ENCODE measurements at regions not wholly inside any gene's neighbourhood (a gene's known extent, or its start where the extent isn't known, plus 50 kb on each side); places are given as distances from the start of the nearest gene placed in this dataset.
"Not testable (repeated sequence)": the region's sequence is repeated elsewhere in the genome, so short reads cannot be mapped to it uniquely, and the experiment has no call there.

- not testable (repeated sequence) for DNase-seq (ENCODE audit: low read depth); H3K4me3 ChIP-seq (ENCODE audit: low read length)
These were observed 653.6 kb downstream of the TTLL7 start for GRCh38 chr1:83345375-83345774.

- DNase-seq (ENCODE audit: low read depth); H3K4me3 ChIP-seq (ENCODE audit: low read length): not testable (repeated sequence)
These were observed 655.2 kb downstream of the TTLL7 start for GRCh38 chr1:83343767-83344166.

- H3K4me3 ChIP-seq (ENCODE audit: low read length); DNase-seq (ENCODE audit: low read depth): not testable (repeated sequence)
These were observed 655.9 kb downstream of the TTLL7 start for GRCh38 chr1:83342995-83343394.

GRCh38 chr1:83332308-83332707, 666.6 kb downstream of the TTLL7 start:
- not testable (repeated sequence) for DNase-seq (ENCODE audit: low read depth); H3K4me3 ChIP-seq (ENCODE audit: low read length)

GRCh38 chr1:83318366-83318765, 680.6 kb downstream of the TTLL7 start:
- TF ChIP-seq CTCF (conservative IDR thresholded peaks at IDR 0.05; ENCODE audit: low read length): no peak
- no peak for DNase-seq (ENCODE audit: low read depth)
- H3K4me3 ChIP-seq (ENCODE audit: low read length): no peak overlapping the region

GRCh38 chr1:83315446-83315845, 683.5 kb downstream of the TTLL7 start:
- not testable (repeated sequence) for H3K4me3 ChIP-seq (ENCODE audit: low read length); DNase-seq (ENCODE audit: low read depth)

- DNase-seq (ENCODE audit: low read depth); H3K4me3 ChIP-seq (ENCODE audit: low read length): not testable (repeated sequence)
These were observed 688.8 kb downstream of the TTLL7 start for GRCh38 chr1:83310161-83310560.

- DNase-seq (ENCODE audit: low read depth); H3K4me3 ChIP-seq (ENCODE audit: low read length): not testable (repeated sequence)
These were observed 689.9 kb downstream of the TTLL7 start for GRCh38 chr1:83309035-83309434.

- H3K4me3 ChIP-seq (ENCODE audit: low read length); DNase-seq (ENCODE audit: low read depth): not testable (repeated sequence)
These were observed 692.1 kb downstream of the TTLL7 start for GRCh38 chr1:83306811-83307210.

GRCh38 chr1:83295594-83295993, 703.3 kb downstream of the TTLL7 start:
- DNase-seq (ENCODE audit: low read depth); H3K4me3 ChIP-seq (ENCODE audit: low read length): not testable (repeated sequence)

- DNase-seq (ENCODE audit: low read depth); H3K4me3 ChIP-seq (ENCODE audit: low read length): not testable (repeated sequence)
These were observed 711.5 kb downstream of the TTLL7 start for GRCh38 chr1:83287391-83287790.

- not testable (repeated sequence) for DNase-seq (ENCODE audit: low read depth); H3K4me3 ChIP-seq (ENCODE audit: low read length)
These were observed 724.3 kb downstream of the TTLL7 start for GRCh38 chr1:83274656-83275055.

- DNase-seq (ENCODE audit: low read depth); H3K4me3 ChIP-seq (ENCODE audit: low read length): not testable (repeated sequence)
These were observed 726.4 kb downstream of the TTLL7 start for GRCh38 chr1:83272484-83272883.

- DNase-seq (ENCODE audit: low read depth); H3K4me3 ChIP-seq (ENCODE audit: low read length): not testable (repeated sequence)
These were observed 727.1 kb downstream of the TTLL7 start for GRCh38 chr1:83271834-83272233.

GRCh38 chr1:83270801-83271200, 728.1 kb downstream of the TTLL7 start:
- not testable (repeated sequence) for DNase-seq (ENCODE audit: low read depth); H3K4me3 ChIP-seq (ENCODE audit: low read length)

GRCh38 chr1:83263808-83264207, 735.1 kb downstream of the TTLL7 start:
- not testable (repeated sequence) for H3K4me3 ChIP-seq (ENCODE audit: low read length)

GRCh38 chr1:83251687-83252086, 747.2 kb downstream of the TTLL7 start:
- DNase-seq (ENCODE audit: low read depth); H3K4me3 ChIP-seq (ENCODE audit: low read length): not testable (repeated sequence)

More at GRCh38 chr1:83263808-83264207, 735.1 kb downstream of the TTLL7 start:
- not testable (repeated sequence) for DNase-seq (ENCODE audit: low read depth)

- not testable (repeated sequence) for DNase-seq (ENCODE audit: low read depth); H3K4me3 ChIP-seq (ENCODE audit: low read length)
These were observed 752.2 kb downstream of the TTLL7 start for GRCh38 chr1:83246780-83247179.

- H3K4me3 ChIP-seq (ENCODE audit: low read length); DNase-seq (ENCODE audit: low read depth): not testable (repeated sequence)
These were observed 754.1 kb downstream of the TTLL7 start for GRCh38 chr1:83244832-83245231.

- DNase-seq (ENCODE audit: low read depth); H3K4me3 ChIP-seq (ENCODE audit: low read length): not testable (repeated sequence)
These were observed 759.4 kb downstream of the TTLL7 start for GRCh38 chr1:83239568-83239967.
